H1 (cell line): ENCODE measurements at regions not wholly inside any gene's neighbourhood (a gene's known extent, or its start where the extent isn't known, plus 50 kb on each side); places are given as distances from the start of the nearest gene placed in this dataset.

Experiments
- CTCF ChIA-PET: fragments of 300-600 bp; sonication (Branson Sonifier 250); formaldehyde crosslinking; loops from one replicate; lab custom pipeline; 2021; ENCODE audit not compliant: partially characterized antibody; lab: Charles Lee
- POLR2A ChIA-PET: fragments of 300-600 bp; sonication (Branson Sonifier 250); formaldehyde crosslinking; loops from one replicate; lab custom pipeline; 2021; ENCODE audit warnings: inconsistent platforms; ENCODE audit not compliant: partially characterized antibody; lab: Charles Lee
- DNase-seq, 2 experiments: peaks; one replicate each; pipeline versions ENCODE4 v3.0.0 to v3.0.0-alpha.2; 2010 to 2022; ENCODE audit warnings: low spot score in 2 of 2, low read depth in 1 of 2, mixed read lengths in 1 of 2
- FAIRE-seq: peaks from 2 replicates; lab custom pipeline; 2011; peaks lifted over from hg19 to GRCh38; lab: Jason Lieb, UNC
- H2AFZ ChIP-seq: 2 replicates; pipeline ENCODE4 v1.8.1; 2012; ENCODE audit warnings: low read length, inconsistent platforms
- H2AK5ac ChIP-seq: 2 replicates; pipeline ENCODE4 v1.6.1; 2013; ENCODE audit warnings: low read depth, low read length
- H2BK120ac ChIP-seq: replicated peaks from 2 replicates; pipeline ENCODE3; 2013; ENCODE audit warnings: low read depth, low read length, inconsistent platforms
- H2BK12ac ChIP-seq: 2 replicates; pipeline ENCODE4 v1.6.1; 2013; ENCODE audit warnings: low read depth, low read length
- H2BK15ac ChIP-seq: 2 replicates; pipeline ENCODE4 v1.6.1; 2013; ENCODE audit warnings: low read length
- H2BK20ac ChIP-seq: 2 replicates; pipeline ENCODE4 v1.6.1; 2013; ENCODE audit warnings: low read length
- H2BK5ac ChIP-seq: 2 replicates; pipeline ENCODE4 v1.6.1; 2013; ENCODE audit warnings: low read depth, low read length
- H3K14ac ChIP-seq: 2 replicates; pipeline ENCODE4 v1.6.1; 2013; ENCODE audit warnings: inconsistent platforms; ENCODE audit not compliant: insufficient read length
- H3K18ac ChIP-seq: 2 replicates; pipeline ENCODE4 v1.6.1; 2013; ENCODE audit warnings: low read length; ENCODE audit errors: extremely low read depth
- H3K23ac ChIP-seq: 2 replicates; pipeline ENCODE4 v1.6.1; 2013; ENCODE audit warnings: inconsistent platforms; ENCODE audit not compliant: insufficient read length
- H3K23me2 ChIP-seq: 2 replicates; pipeline ENCODE4 v1.6.1; 2013; ENCODE audit warnings: low read depth, low read length
- H3K27ac ChIP-seq: 2 replicates; pipeline ENCODE4 v1.6.1; 2011; ENCODE audit warnings: low read depth, low read length, inconsistent platforms
- H3K27me3 ChIP-seq, 4 experiments: replicated peaks in 1 of 4; 1 replicate in 1 of 4; 2 replicates in 3 of 4; pipeline versions ENCODE4 v1.6.1 to v1.8.1; 2011 to 2013; ENCODE audit warnings: low read length in 3 of 4, mild to moderate bottlenecking in 3 of 4, inconsistent platforms in 2 of 4, mixed read lengths in 2 of 4, moderate library complexity in 1 of 4; ENCODE audit not compliant: control insufficient read depth in 3 of 4, insufficient read depth in 3 of 4; ENCODE audit errors: extremely low read depth in 1 of 4
- H3K36me3 ChIP-seq, 4 experiments: 2 replicates each; pipeline versions ENCODE4 v1.6.1 to v1.8.1; 2011 to 2013; ENCODE audit warnings: mild to moderate bottlenecking in 4 of 4, low read length in 3 of 4, moderate library complexity in 2 of 4, control low read depth in 1 of 4, inconsistent platforms in 1 of 4; ENCODE audit not compliant: insufficient read depth in 4 of 4, control insufficient read depth in 2 of 4
- H3K4ac ChIP-seq: replicated peaks from 2 replicates; pipeline ENCODE3; 2013; ENCODE audit warnings: low read length, low read depth, mixed read lengths, inconsistent platforms; ENCODE audit not compliant: insufficient read length
- H3K4me1 ChIP-seq, 4 experiments: replicated peaks in 1 of 4; 1 replicate in 1 of 4; 2 replicates in 3 of 4; pipeline versions ENCODE4 v1.6.1 to v1.8.1; 2011 to 2013; ENCODE audit warnings: low read length in 3 of 4, inconsistent platforms in 2 of 4, mixed read lengths in 1 of 4; ENCODE audit not compliant: insufficient read depth in 4 of 4, control insufficient read depth in 3 of 4
- H3K4me2 ChIP-seq, 2 experiments: 2 replicates each; pipeline versions ENCODE4 v1.6.1 to v1.8.1; 2011 to 2013; ENCODE audit warnings: low read depth in 2 of 2, low read length in 2 of 2, control low read depth in 1 of 2, inconsistent platforms in 1 of 2, mild to moderate bottlenecking in 1 of 2; ENCODE audit not compliant: insufficient read depth in 1 of 2
- H3K4me3 ChIP-seq, 4 experiments: fragments of 200-600, 300-600 bp in 1 of 4; sonication (generic), shearing (Covaris generic), sonication (Bioruptor Twin) in 1 of 4; 2 replicates each; pipeline versions ENCODE4 v1.5.1 to v1.8.1; 2011 to 2016; ENCODE audit warnings: low read length in 4 of 4, low read depth in 3 of 4, control low read depth in 2 of 4, inconsistent platforms in 2 of 4, mild to moderate bottlenecking in 2 of 4, mixed read lengths in 1 of 4, moderate library complexity in 1 of 4; ENCODE audit not compliant: insufficient read depth in 2 of 4; ENCODE audit errors: extremely low read depth in 1 of 4
- H3K56ac ChIP-seq: replicated peaks from 2 replicates; pipeline ENCODE3; 2013; ENCODE audit warnings: low read depth, mild to moderate bottlenecking, mixed read lengths, low read length, inconsistent platforms; ENCODE audit not compliant: insufficient read length
- H3K79me1 ChIP-seq: 2 replicates; pipeline ENCODE4 v1.6.1; 2013; ENCODE audit warnings: low read depth, low read length, control low read depth
- H3K79me2 ChIP-seq, 2 experiments: 2 replicates each; pipeline versions ENCODE4 v1.6.1 to v1.8.1; 2012 to 2013; ENCODE audit warnings: low read length in 2 of 2, mild to moderate bottlenecking in 2 of 2, inconsistent platforms in 1 of 2; ENCODE audit not compliant: insufficient read depth in 2 of 2, control insufficient read depth in 1 of 2
- H3K9ac ChIP-seq, 4 experiments: replicated peaks in 1 of 4; 1 replicate in 1 of 4; 2 replicates in 3 of 4; pipeline versions ENCODE4 v1.6.1 to v1.8.1; 2011 to 2013; ENCODE audit warnings: low read depth in 3 of 4, low read length in 3 of 4, control low read depth in 2 of 4, mild to moderate bottlenecking in 2 of 4, moderate library complexity in 2 of 4, inconsistent platforms in 1 of 4; ENCODE audit errors: extremely low read depth in 1 of 4
- H3K9me3 ChIP-seq, 2 experiments: 2 replicates each; pipeline versions ENCODE4 v1.6.1 to v1.8.1; 2012 to 2013; ENCODE audit warnings: mild to moderate bottlenecking in 2 of 2, moderate library complexity in 2 of 2, control low read depth in 1 of 2, inconsistent platforms in 1 of 2, low read depth in 1 of 2, low read length in 1 of 2, mixed read lengths in 1 of 2; ENCODE audit not compliant: insufficient read depth in 2 of 2
- H4K20me1 ChIP-seq, 2 experiments: replicated peaks in 1 of 2; 2 replicates each; pipeline versions ENCODE3 to v1.8.1; 2011 to 2013; ENCODE audit warnings: inconsistent platforms in 2 of 2, low read length in 2 of 2, mild to moderate bottlenecking in 1 of 2; ENCODE audit not compliant: insufficient read depth in 2 of 2, control insufficient read depth in 1 of 2
- H4K5ac ChIP-seq: 2 replicates; pipeline ENCODE4 v1.6.1; 2013; ENCODE audit warnings: low read length, low read depth, mixed read lengths, inconsistent platforms; ENCODE audit not compliant: insufficient read length
- H4K8ac ChIP-seq: 2 replicates; pipeline ENCODE4 v1.8.0; 2013; ENCODE audit warnings: mild to moderate bottlenecking, moderate library complexity, low read length, inconsistent platforms; ENCODE audit not compliant: insufficient read depth; ENCODE audit errors: extremely low read depth
- H4K91ac ChIP-seq: replicated peaks from 2 replicates; pipeline ENCODE3; 2013; ENCODE audit warnings: low read length, mixed read lengths, inconsistent platforms; ENCODE audit not compliant: insufficient read length
- CBX5 ChIP-seq: fragments of 300-800, 300-1000 bp; sonication (generic); IDR thresholded peaks from 2 replicates; pipeline ENCODE4 v1.7.1; 2016; ENCODE audit warnings: antibody characterized with exemption, low read length, low read depth
- CBX8 ChIP-seq: fragments of 300-800, 300-1000 bp; sonication (generic); IDR thresholded peaks from 2 replicates; pipeline ENCODE4 v1.7.1; 2016; ENCODE audit warnings: low read depth, low read length, borderline replicate concordance
- CHD1 ChIP-seq: IDR thresholded peaks from 2 replicates; pipeline ENCODE4 v1.6.1; 2012; ENCODE audit warnings: low read depth, low read length, improper control_type of control experiment
- CHD2 ChIP-seq: IDR thresholded peaks from 2 replicates; pipeline ENCODE4 v1.6.1; 2012; ENCODE audit warnings: low read length, improper control_type of control experiment
- CTCF ChIP-seq, 3 experiments: IDR thresholded peaks; 1 replicate in 2 of 3; 2 replicates in 1 of 3; pipeline versions ENCODE4 v1.5.1 to v1.6.1; 2011; ENCODE audit warnings: low read length in 3 of 3, mild to moderate bottlenecking in 3 of 3, inconsistent platforms in 2 of 3, low read depth in 1 of 3, moderate library complexity in 1 of 3; ENCODE audit not compliant: insufficient read depth in 1 of 3; ENCODE audit errors: control extremely low read depth in 1 of 3
- EGR1 ChIP-seq: IDR thresholded peaks from 2 replicates; pipeline ENCODE4 v1.6.1; 2011; ENCODE audit warnings: low read depth, low read length, borderline replicate concordance
- EZH2 ChIP-seq: fragments of 200-600 bp; sonication (generic); IDR thresholded peaks from 2 replicates; pipeline ENCODE4 v1.7.1; 2012; ENCODE audit warnings: low read depth, mild to moderate bottlenecking, moderate library complexity, low read length, inconsistent platforms; ENCODE audit not compliant: severe bottlenecking
- KDM1A ChIP-seq: fragments of 200-600, 300-600 bp; sonication (generic); IDR thresholded peaks from 2 replicates; pipeline ENCODE4 v1.7.1; 2016; ENCODE audit warnings: mild to moderate bottlenecking, low read length, borderline replicate concordance
- RAD21 ChIP-seq, 2 experiments: IDR thresholded peaks in 1 of 2; conservative IDR thresholded peaks in 1 of 2; 2 replicates each; pipeline ENCODE4 v1.6.1; 2011; ENCODE audit warnings: low read depth in 2 of 2, low read length in 2 of 2, improper control_type of control experiment in 1 of 2, inconsistent platforms in 1 of 2, mild to moderate bottlenecking in 1 of 2, moderate library complexity in 1 of 2
- RXRA ChIP-seq: IDR thresholded peaks from 2 replicates; pipeline ENCODE4 v1.6.1; 2011; ENCODE audit warnings: low read depth, mild to moderate bottlenecking, low read length, moderate library complexity; ENCODE audit not compliant: insufficient read depth
- SAP30 ChIP-seq: fragments of 300-600 bp; sonication (generic); IDR thresholded peaks from 2 replicates; pipeline ENCODE4 v1.7.1; 2012; ENCODE audit warnings: low read length, moderate library complexity, mild to moderate bottlenecking, inconsistent platforms; ENCODE audit not compliant: insufficient read depth, insufficient replicate concordance
- TEAD4 ChIP-seq: IDR thresholded peaks from 2 replicates; pipeline ENCODE4 v1.6.1; 2012; ENCODE audit warnings: low read depth, low read length, inconsistent platforms, mixed read lengths
- WGBS, 2 experiments: shearing (Covaris generic) in 1 of 2; methylation state at CpG; one replicate each; pipeline versions ENCODE4 v1.1.6 to v1.1.7; 2013 to 2015; ENCODE audit warnings: low lambda C conversion rate in 2 of 2, mixed read lengths in 2 of 2, inconsistent platforms in 1 of 2, low coverage in 1 of 2, missing lambda C conversion rate in 1 of 2; ENCODE audit not compliant: insufficient replicate concordance in 2 of 2, insufficient coverage in 1 of 2, insufficient read length in 1 of 2; ENCODE audit errors: extremely low coverage in 1 of 2, missing lambda C conversion rate in 1 of 2; 5-methylcytosine and 5-hydroxymethylcytosine counted together

DNA sequence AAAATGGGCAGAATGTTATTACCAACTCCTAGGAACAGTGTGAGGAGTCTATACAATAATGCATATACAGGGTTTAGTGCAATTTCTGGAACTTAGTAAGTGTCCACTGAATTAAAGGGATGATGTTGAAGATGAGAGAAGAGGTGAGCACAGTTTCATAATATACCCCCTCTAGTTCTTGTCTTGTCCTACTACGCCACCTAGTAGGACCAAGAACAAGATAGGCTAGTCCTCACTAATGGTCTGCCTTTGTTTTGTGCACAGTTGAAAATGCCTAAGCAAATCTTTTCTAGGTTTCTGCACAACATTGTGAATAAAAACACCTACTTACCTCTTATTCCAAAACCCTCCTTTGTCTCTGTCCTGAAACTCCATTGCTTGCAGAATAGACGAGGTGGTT, 670.2 kb downstream of the CDH8 start:
- Histone ChIP-seq H3K27ac (no peak overlapping the region), H4K20me1 (no peaks in the 10 kb centered on the region), H3K4me1 (no peaks in the 10 kb centered on the region), H3K4me2 (no peak overlapping the region), H3K18ac (no peak overlapping the region), H4K5ac (no peak overlapping the region), H3K4ac (no peak overlapping the region), H2BK20ac (no peak overlapping the region), H4K8ac (no peak overlapping the region), H3K23me2 (no peaks in the 10 kb centered on the region), H3K79me2 (no peaks in the 10 kb centered on the region), H3K27me3 (no peaks in the 10 kb centered on the region), H2BK120ac (no peak overlapping the region), H3K9me3 (no peaks in the 10 kb centered on the region), H3K9ac (no peak overlapping the region), H2BK15ac (no peak overlapping the region), H2BK12ac (no peak overlapping the region), H2BK5ac (no peak overlapping the region), H3K4me3 (no peak overlapping the region), H2AFZ (no peak overlapping the region), H2AK5ac (no peak overlapping the region), H4K91ac (no peak overlapping the region), H3K79me1 (no peaks in the 10 kb centered on the region), H3K23ac (no peak overlapping the region), H3K36me3 (no peaks in the 10 kb centered on the region), H3K14ac (no peak overlapping the region), H3K56ac (no peak overlapping the region)
- POLR2A ChIA-PET, result no interaction called here
- FAIRE-seq (peak; percentile 92), DNase-seq (no peak)
- WGBS, 2 experiments, result 89% methylated on average over 2 of the region's 2 CpGs; no CpG with 5 or more reads in 1 of the 2 experiments
- CTCF ChIA-PET, result interaction anchor here (1.3 kb wide), 1 partner anchor 10 kb away, joined by 5 read pairs; no protein-coding TSS in a partner anchor
- no peak for TF ChIP-seq CHD1
- TF ChIP-seq RXRA, result no peak
- TF ChIP-seq CTCF (IDR thresholded peaks at IDR 0.05; ENCODE audit: control extremely low read depth in 1 of 3, insufficient read depth in 1 of 3, low read depth in 1 of 3, low read length in 3 of 3), result peak in 2 of 3 experiments; percentile 15 to 41; a peak in 2 of 4 replicates
- TF ChIP-seq SAP30, result no peak
- TF ChIP-seq TEAD4, result no peak
- peak; percentile 76 to 78 for TF ChIP-seq RAD21 (IDR thresholded peaks at IDR 0.05 in 1 of 2, conservative IDR thresholded peaks at IDR 0.05 in 1 of 2; ENCODE audit: low read depth in 2 of 2, low read length in 2 of 2)
- no peak for TF ChIP-seq CBX5
- TF ChIP-seq EZH2, result no peak
- no peak for TF ChIP-seq EGR1
- no peak for TF ChIP-seq KDM1A
- TF ChIP-seq CHD2, result no peak
- no peak for TF ChIP-seq CBX8
